ENCODE measurements at regions not wholly inside any gene's neighbourhood (a gene's known extent, or its start where the extent isn't known, plus 50 kb on each side); places are given as distances from the start of the nearest gene placed in this dataset.

DNA sequence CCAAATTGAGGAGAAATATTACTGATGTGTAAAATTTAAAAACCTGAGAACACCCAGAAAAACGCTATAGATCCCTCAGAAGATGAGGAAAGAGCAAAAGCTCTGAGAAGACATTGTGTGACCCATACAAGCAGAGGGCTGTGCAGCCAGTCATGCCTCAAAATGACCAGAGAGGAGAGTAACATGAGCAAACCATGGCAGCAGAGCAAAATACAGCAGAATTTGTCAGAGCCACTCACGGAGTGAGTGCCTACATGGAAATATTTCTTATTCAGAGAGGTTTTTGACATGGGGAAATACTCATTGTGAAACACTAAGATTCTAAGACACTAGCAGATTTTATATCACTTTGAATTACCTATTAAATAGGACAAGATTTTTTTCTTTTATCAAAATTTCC lies 96.8 kb upstream of the DNAJC10 start:
- TF ChIP-seq, protein P1, sequence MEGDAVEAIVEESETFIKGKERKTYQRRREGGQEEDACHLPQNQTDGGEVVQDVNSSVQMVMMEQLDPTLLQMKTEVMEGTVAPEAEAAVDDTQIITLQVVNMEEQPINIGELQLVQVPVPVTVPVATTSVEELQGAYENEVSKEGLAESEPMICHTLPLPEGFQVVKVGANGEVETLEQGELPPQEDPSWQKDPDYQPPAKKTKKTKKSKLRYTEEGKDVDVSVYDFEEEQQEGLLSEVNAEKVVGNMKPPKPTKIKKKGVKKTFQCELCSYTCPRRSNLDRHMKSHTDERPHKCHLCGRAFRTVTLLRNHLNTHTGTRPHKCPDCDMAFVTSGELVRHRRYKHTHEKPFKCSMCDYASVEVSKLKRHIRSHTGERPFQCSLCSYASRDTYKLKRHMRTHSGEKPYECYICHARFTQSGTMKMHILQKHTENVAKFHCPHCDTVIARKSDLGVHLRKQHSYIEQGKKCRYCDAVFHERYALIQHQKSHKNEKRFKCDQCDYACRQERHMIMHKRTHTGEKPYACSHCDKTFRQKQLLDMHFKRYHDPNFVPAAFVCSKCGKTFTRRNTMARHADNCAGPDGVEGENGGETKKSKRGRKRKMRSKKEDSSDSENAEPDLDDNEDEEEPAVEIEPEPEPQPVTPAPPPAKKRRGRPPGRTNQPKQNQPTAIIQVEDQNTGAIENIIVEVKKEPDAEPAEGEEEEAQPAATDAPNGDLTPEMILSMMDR (IDR thresholded peaks at IDR 0.05): no peak
- no peak for TF ChIP-seq POLR2A (IDR thresholded peaks at IDR 0.05)

Measured in tibial nerve (tissue), 3 donors.